IMR-90 (cell line): ENCODE measurements at regions not wholly inside any gene's neighbourhood (a gene's known extent, or its start where the extent isn't known, plus 50 kb on each side); places are given as distances from the start of the nearest gene placed in this dataset.

Source experiments
- ATAC-seq: fragments of 200-7000 bp; cut with Tn5 transposase; 2 replicates; pipeline ENCODE4 v1.9.1; 2020; ENCODE audit warnings: low read depth, mild to moderate bottlenecking, moderate library complexity
- BruUV-seq: library from RNA; stranded (reverse); fragments of 400-500 nt; replicated peaks from 2 replicates; lab custom pipeline; 2021; lab: Mats Ljungman, UMichigan
- CTCF ChIA-PET: fragments of 300-600 bp; formaldehyde crosslinking; extraction: SDS; loops from one replicate; lab custom pipeline; 2021; ENCODE audit warnings: antibody characterized with exemption; lab: Yijun Ruan, JAX
- POLR2A ChIA-PET: fragments of 300-600 bp; sonication (Branson Sonifier 250); formaldehyde crosslinking; loops from one replicate; lab custom pipeline; 2022; ENCODE audit warnings: antibody characterized with exemption; ENCODE audit not compliant: unreplicated experiment; lab: Charles Lee
- DNase-seq: peaks from one replicate; pipeline ENCODE4 v3.0.0; 2013
- H2AFZ ChIP-seq: replicated peaks from 2 replicates; pipeline ENCODE3; 2013; ENCODE audit warnings: low read length, mild to moderate bottlenecking; ENCODE audit not compliant: poor library complexity
- H2AK5ac ChIP-seq: 2 replicates; pipeline ENCODE4 v1.6.1; 2013; ENCODE audit warnings: low read depth, low read length, inconsistent platforms
- H2AK9ac ChIP-seq: replicated peaks from 2 replicates; pipeline ENCODE3; 2013; ENCODE audit warnings: mild to moderate bottlenecking, low read depth, low read length, moderate library complexity; ENCODE audit not compliant: poor library complexity
- H2BK120ac ChIP-seq: 2 replicates; pipeline ENCODE4 v1.6.1; 2013; ENCODE audit warnings: low read depth, low read length, inconsistent platforms
- H2BK15ac ChIP-seq: 3 replicates; pipeline ENCODE4 v1.6.1; 2013; ENCODE audit warnings: low read depth, low read length, inconsistent platforms
- H2BK20ac ChIP-seq: 2 replicates; pipeline ENCODE4 v1.6.1; 2013; ENCODE audit warnings: low read depth, mild to moderate bottlenecking, inconsistent platforms, low read length, moderate library complexity
- H2BK5ac ChIP-seq: 2 replicates; pipeline ENCODE4 v1.6.1; 2013; ENCODE audit warnings: mild to moderate bottlenecking, low read depth, low read length, inconsistent platforms; ENCODE audit not compliant: poor library complexity, severe bottlenecking
- H3K14ac ChIP-seq: replicated peaks from 2 replicates; pipeline ENCODE4 v1.6.1; 2013; ENCODE audit warnings: low read depth, low read length, inconsistent platforms
- H3K18ac ChIP-seq: 2 replicates; pipeline ENCODE4 v1.6.1; 2013; ENCODE audit warnings: low read depth, low read length, control low read depth
- H3K23ac ChIP-seq: 2 replicates; pipeline ENCODE4 v1.6.1; 2013; ENCODE audit warnings: low read depth, low read length, inconsistent platforms
- H3K27ac ChIP-seq: 2 replicates; pipeline ENCODE4 v1.5.1; 2013; ENCODE audit warnings: mild to moderate bottlenecking, control low read depth, low read length; ENCODE audit not compliant: insufficient read depth
- H3K27me3 ChIP-seq: 2 replicates; pipeline ENCODE4 v1.6.1; 2013; ENCODE audit warnings: low read length; ENCODE audit not compliant: control insufficient read depth, insufficient read depth
- H3K36me3 ChIP-seq: 2 replicates; pipeline ENCODE4 v1.6.1; 2013; ENCODE audit warnings: low read length, mixed read lengths; ENCODE audit not compliant: control insufficient read depth, insufficient read depth
- H3K4ac ChIP-seq: 2 replicates; pipeline ENCODE4 v1.6.1; 2013; ENCODE audit warnings: low read depth, low read length, inconsistent platforms
- H3K4me1 ChIP-seq: 2 replicates; pipeline ENCODE4 v1.6.1; 2013; ENCODE audit warnings: low read length, mixed read lengths; ENCODE audit not compliant: control insufficient read depth, insufficient read depth
- H3K4me2 ChIP-seq: 2 replicates; pipeline ENCODE4 v1.6.1; 2013; ENCODE audit warnings: low read depth, mild to moderate bottlenecking, control low read depth, low read length, moderate library complexity
- H3K4me3 ChIP-seq: 2 replicates; pipeline ENCODE4 v1.5.1; 2013; ENCODE audit warnings: low read depth, mild to moderate bottlenecking, control low read depth, low read length, moderate library complexity; ENCODE audit not compliant: insufficient read depth
- H3K56ac ChIP-seq: 2 replicates; pipeline ENCODE4 v1.6.1; 2013; ENCODE audit warnings: low read length, inconsistent platforms; ENCODE audit not compliant: insufficient read depth; ENCODE audit errors: extremely low read depth
- H3K79me1 ChIP-seq, 2 experiments: 2 replicates each; pipeline ENCODE4 v1.6.1; 2013; ENCODE audit warnings: low read length in 2 of 2, inconsistent platforms in 1 of 2, low read depth in 1 of 2
- H3K9ac ChIP-seq: 2 replicates; pipeline ENCODE4 v1.6.1; 2013; ENCODE audit warnings: low read depth, low read length, control low read depth
- H3K9me1 ChIP-seq: 2 replicates; pipeline ENCODE4 v1.6.1; 2013; ENCODE audit warnings: low read length, inconsistent platforms; ENCODE audit not compliant: insufficient read depth
- H3K9me3 ChIP-seq: 2 replicates; pipeline ENCODE4 v1.6.1; 2013; ENCODE audit warnings: low read length; ENCODE audit not compliant: control insufficient read depth, insufficient read depth
- H4K20me1 ChIP-seq: 2 replicates; pipeline ENCODE4 v1.6.1; 2013; ENCODE audit warnings: low read length, inconsistent platforms; ENCODE audit not compliant: insufficient read depth
- H4K5ac ChIP-seq: 2 replicates; pipeline ENCODE4 v1.6.1; 2013; ENCODE audit warnings: mild to moderate bottlenecking, low read depth, low read length, control low read depth
- H4K8ac ChIP-seq, 2 experiments: 2 replicates each; pipeline ENCODE4 v1.6.1; 2013; ENCODE audit warnings: low read depth in 2 of 2, low read length in 2 of 2, control low read depth in 1 of 2, inconsistent platforms in 1 of 2
- H4K91ac ChIP-seq: 2 replicates; pipeline ENCODE4 v1.6.1; 2013; ENCODE audit warnings: low read depth, low read length, inconsistent platforms; ENCODE audit not compliant: insufficient read depth
- BHLHE40 ChIP-seq: fragments of 150-350 bp; IDR thresholded peaks from 2 replicates; pipeline ENCODE4 v1.6.1; 2016; ENCODE audit warnings: mild to moderate bottlenecking, low read depth, low read length
- CEBPB ChIP-seq: IDR thresholded peaks from 2 replicates; pipeline ENCODE4 v1.6.1; 2012; ENCODE audit warnings: low read depth, low read length, improper control_type of control experiment
- CHD1 ChIP-seq: IDR thresholded peaks from 2 replicates; pipeline ENCODE4 v1.6.1; 2012; ENCODE audit warnings: low read depth, low read length, improper control_type of control experiment
- MAZ ChIP-seq: IDR thresholded peaks from 2 replicates; pipeline ENCODE4 v1.6.1; 2012; ENCODE audit warnings: low read depth, mild to moderate bottlenecking, low read length, improper control_type of control experiment, moderate library complexity, borderline replicate concordance
- MXI1 ChIP-seq: IDR thresholded peaks from 2 replicates; pipeline ENCODE4 v1.6.1; 2012; ENCODE audit warnings: low read depth, mild to moderate bottlenecking, low read length, moderate library complexity, borderline replicate concordance
- WGBS, 2 experiments: methylation state at CpG; one replicate each; pipeline versions ENCODE4 v1.1.5 to v1.1.7; 2013; ENCODE audit warnings: missing lambda C conversion rate in 2 of 2; ENCODE audit not compliant: insufficient read length in 1 of 2; ENCODE audit errors: extremely low coverage in 2 of 2; 5-methylcytosine and 5-hydroxymethylcytosine counted together
- dilution Hi-C: fragments of 300-500 bp; cut with HindIII; formaldehyde crosslinking; loops from one replicate; pipeline ENCODE4 v1.14.3; 2018; ENCODE audit warnings: low sequenced_read_pairs; ENCODE audit not compliant: unreplicated experiment
- in situ Hi-C: fragments of 300-500 bp; cut with MboI; formaldehyde crosslinking; loops from 3 replicates; pipeline ENCODE4 v1.14.3; 2019; ENCODE audit warnings: low sequenced_read_pairs, inconsistent platforms, mixed read lengths
- intact Hi-C: fragments of 100-400 bp; cut with micrococcal nuclease; formaldehyde crosslinking; loops from 2 replicates; pipeline ENCODE4 v1.10.0; 2022
- TF ChIP-seq, protein P1 (sequence below): fragments of 150-350 bp; IDR thresholded peaks from 2 replicates; pipeline ENCODE4 v1.6.1; 2016; ENCODE audit warnings: low read depth, mild to moderate bottlenecking, low read length, moderate library complexity, borderline replicate concordance

DNA sequence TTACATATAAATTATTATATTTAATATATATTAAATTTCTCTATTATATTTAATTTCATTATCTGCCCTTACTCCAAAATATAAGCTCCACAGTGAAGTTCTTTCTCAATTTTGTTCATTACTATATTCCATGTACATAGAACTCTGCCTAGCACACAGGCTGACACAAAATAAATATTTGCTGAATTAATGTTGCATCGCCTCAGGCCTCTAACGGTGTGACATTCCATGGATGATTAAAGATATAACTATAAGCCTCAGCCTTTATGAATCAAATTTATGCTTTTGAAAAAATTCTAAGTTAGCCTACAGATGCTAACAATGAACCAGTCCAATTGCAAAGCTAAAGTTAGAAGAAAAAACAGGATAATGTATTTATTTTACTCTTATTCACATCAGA, 1337.2 kb upstream of the NRXN1 start:
- H3K14ac ChIP-seq, result no peak overlapping the region
- ATAC-seq, result no peak
- CTCF ChIA-PET, result no interaction called here

More for the DNA sequence above, 1337.2 kb upstream of the NRXN1 start:
- Histone ChIP-seq H3K9ac (no peak overlapping the region), H3K18ac (no peak overlapping the region), H4K5ac (no peak overlapping the region), H4K8ac (no peak overlapping the region), H3K27ac (no peak overlapping the region), H3K9me1 (no peaks in the 10 kb centered on the region), H2AK9ac (no peak overlapping the region), H3K4ac (no peak overlapping the region), H4K91ac (no peak overlapping the region), H2BK5ac (no peak overlapping the region), H2BK20ac (no peak overlapping the region), H3K9me3 (no peaks in the 10 kb centered on the region), H2AK5ac (no peak overlapping the region), H2BK15ac (no peak overlapping the region), H3K4me2 (no peak overlapping the region), H3K79me1 (no peaks in the 10 kb centered on the region), H2AFZ (no peak overlapping the region), H3K4me1 (no peaks in the 10 kb centered on the region), H2BK120ac (no peak overlapping the region), H3K36me3 (no peaks in the 10 kb centered on the region), H3K4me3 (no peak overlapping the region), H3K23ac (no peak overlapping the region), H4K20me1 (no peaks in the 10 kb centered on the region), H3K27me3 (no peaks in the 10 kb centered on the region), H3K56ac (no peak overlapping the region)
- no peak for DNase-seq
- intact Hi-C loops (no loop called here), dilution Hi-C loops (no loop called here), in situ Hi-C loops (no loop called here)
- TF ChIP-seq CEBPB (no peak), BHLHE40 (no peak), CHD1 (no peak), MAZ (no peak), MXI1 (no peak)
- TF ChIP-seq, protein P1, sequence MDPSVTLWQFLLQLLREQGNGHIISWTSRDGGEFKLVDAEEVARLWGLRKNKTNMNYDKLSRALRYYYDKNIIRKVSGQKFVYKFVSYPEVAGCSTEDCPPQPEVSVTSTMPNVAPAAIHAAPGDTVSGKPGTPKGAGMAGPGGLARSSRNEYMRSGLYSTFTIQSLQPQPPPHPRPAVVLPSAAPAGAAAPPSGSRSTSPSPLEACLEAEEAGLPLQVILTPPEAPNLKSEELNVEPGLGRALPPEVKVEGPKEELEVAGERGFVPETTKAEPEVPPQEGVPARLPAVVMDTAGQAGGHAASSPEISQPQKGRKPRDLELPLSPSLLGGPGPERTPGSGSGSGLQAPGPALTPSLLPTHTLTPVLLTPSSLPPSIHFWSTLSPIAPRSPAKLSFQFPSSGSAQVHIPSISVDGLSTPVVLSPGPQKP, result no peak
- no TSS peak for BruUV-seq
- no CpG with 5 or more reads among the region's 2 CpGs for WGBS, 2 experiments
- POLR2A ChIA-PET, result no interaction called here
